Caco-2 (cell line): ENCODE measurements at regions not wholly inside any gene's neighbourhood (a gene's known extent, or its start where the extent isn't known, plus 50 kb on each side); places are given as distances from the start of the nearest gene placed in this dataset.

Experiments used
- BruUV-seq: library from RNA; stranded (reverse); fragments of 400-500 nt; replicated peaks from 2 replicates; lab custom pipeline; 2021; lab: Mats Ljungman, UMichigan
- CTCF ChIA-PET: fragments of 300-600 bp; sonication (Branson Sonifier 250); formaldehyde crosslinking; loops from one replicate; lab custom pipeline; 2022; ENCODE audit warnings: antibody characterized with exemption; lab: Charles Lee
- POLR2A ChIA-PET: fragments of 300-600 bp; sonication (Branson Sonifier 250); formaldehyde crosslinking; loops from one replicate; lab custom pipeline; 2022; ENCODE audit warnings: antibody characterized with exemption; lab: Charles Lee
- DNase-seq, 2 experiments: peaks; one replicate each; pipeline versions ENCODE4 v3.0.0 to v3.0.0-alpha.2; 2020 to 2022
- H3K27me3 ChIP-seq: replicated peaks from 2 replicates; pipeline ENCODE4 v1.6.0; 2011; ENCODE audit warnings: low read length; ENCODE audit not compliant: control insufficient read depth, insufficient read depth
- H3K36me3 ChIP-seq: 2 replicates; pipeline ENCODE4 v1.5.1; 2011; ENCODE audit warnings: low read length; ENCODE audit not compliant: control insufficient read depth, insufficient read depth
- H3K4me1 ChIP-seq: fragments of 250-450 bp; sonication (Bioruptor Pico); 2 replicates; pipeline ENCODE4 v1.5.1; 2020; ENCODE audit warnings: mild to moderate bottlenecking
- H3K4me3 ChIP-seq: 2 replicates; pipeline ENCODE4 v1.5.1; 2011; ENCODE audit warnings: low read depth, mild to moderate bottlenecking, control low read depth, low read length
- H3K9me3 ChIP-seq: fragments of 250-450 bp; sonication (Bioruptor Pico); 2 replicates; pipeline ENCODE4 v1.5.1; 2020; ENCODE audit warnings: mild to moderate bottlenecking, moderate library complexity
- H3K27ac Mint-ChIP-seq: one replicate; pipeline ENCODE4 v1.8.0; 2022; ENCODE audit warnings: mixed read lengths; ENCODE audit not compliant: unreplicated experiment
- H3K27me3 Mint-ChIP-seq: one replicate; pipeline ENCODE4 v1.8.0; 2022; ENCODE audit warnings: mixed read lengths; ENCODE audit not compliant: insufficient read depth, unreplicated experiment
- H3K36me3 Mint-ChIP-seq: one replicate; pipeline ENCODE4 v1.8.0; 2022; ENCODE audit warnings: mild to moderate bottlenecking, mixed read lengths; ENCODE audit not compliant: insufficient read depth, unreplicated experiment
- H3K4me1 Mint-ChIP-seq: one replicate; pipeline ENCODE4 v1.8.0; 2022; ENCODE audit warnings: low read depth, mixed read lengths; ENCODE audit not compliant: unreplicated experiment
- H3K4me3 Mint-ChIP-seq: one replicate; pipeline ENCODE4 v1.8.0; 2022; ENCODE audit warnings: mild to moderate bottlenecking, moderate library complexity, mixed read lengths; ENCODE audit not compliant: unreplicated experiment
- H3K9me3 Mint-ChIP-seq: one replicate; pipeline ENCODE4 v1.8.0; 2022; ENCODE audit warnings: mixed read lengths; ENCODE audit not compliant: unreplicated experiment
- CTCF ChIP-seq, 2 experiments: fragments of 200-600 bp in 1 of 2; IDR thresholded peaks; 1 replicate in 1 of 2; 2 replicates in 1 of 2; pipeline versions ENCODE4 v1.5.1 to v1.8.0; 2011 to 2022; ENCODE audit warnings: antibody characterized with exemption in 1 of 2, control low read depth in 1 of 2, inconsistent platforms in 1 of 2, low read depth in 1 of 2, low read length in 1 of 2, mild to moderate bottlenecking in 1 of 2, moderate library complexity in 1 of 2; ENCODE audit not compliant: insufficient read depth in 1 of 2, severe bottlenecking in 1 of 2, unreplicated experiment in 1 of 2
- intact Hi-C: fragments of 100-400 bp; cut with micrococcal nuclease; formaldehyde crosslinking; loops from one replicate; pipeline ENCODE4 v1.10.0; 2022; ENCODE audit not compliant: unreplicated experiment

GRCh38 chr13:82829040-82829439, 1053.2 kb downstream of the SLITRK1 start:
- no peaks in the 10 kb centered on the region for H3K4me1 ChIP-seq
- no peak overlapping the region for H3K27ac Mint-ChIP-seq
- TF ChIP-seq CTCF (IDR thresholded peaks at IDR 0.05; ENCODE audit: insufficient read depth in 1 of 2, low read depth in 1 of 2, low read length in 1 of 2, severe bottlenecking in 1 of 2, unreplicated experiment in 1 of 2) = no peak
- no peaks in the 10 kb centered on the region for H3K4me1 Mint-ChIP-seq
- H3K36me3 Mint-ChIP-seq = no peaks in the 10 kb centered on the region
- H3K36me3 ChIP-seq = no peaks in the 10 kb centered on the region
- no peak overlapping the region for H3K4me3 Mint-ChIP-seq
- H3K27me3 Mint-ChIP-seq = no peaks in the 10 kb centered on the region
- no peaks in the 10 kb centered on the region for H3K9me3 Mint-ChIP-seq
- no peaks in the 10 kb centered on the region for H3K27me3 ChIP-seq
- POLR2A ChIA-PET = no interaction called here
- H3K4me3 ChIP-seq = no peak overlapping the region
- DNase-seq = no peak
- intact Hi-C loops = no loop called here
- CTCF ChIA-PET = no interaction called here
- BruUV-seq = no TSS peak
- no peaks in the 10 kb centered on the region for H3K9me3 ChIP-seq

GRCh38 chr13:82827724-82828123, 1054.5 kb downstream of the SLITRK1 start:
- CTCF ChIA-PET = no interaction called here
- no peak for DNase-seq
- Histone ChIP-seq H3K27me3 (no peaks in the 10 kb centered on the region), H3K36me3 (no peaks in the 10 kb centered on the region), H3K4me1 (no peaks in the 10 kb centered on the region), H3K9me3 (no peaks in the 10 kb centered on the region), H3K4me3 (no peak overlapping the region)
- H3K27me3 Mint-ChIP-seq = no peaks in the 10 kb centered on the region
- no TSS peak for BruUV-seq
- H3K27ac Mint-ChIP-seq = no peak overlapping the region
- TF ChIP-seq CTCF (IDR thresholded peaks at IDR 0.05; ENCODE audit: insufficient read depth in 1 of 2, low read depth in 1 of 2, low read length in 1 of 2, severe bottlenecking in 1 of 2, unreplicated experiment in 1 of 2) = no peak
- H3K4me1 Mint-ChIP-seq = no peaks in the 10 kb centered on the region
- no peaks in the 10 kb centered on the region for H3K9me3 Mint-ChIP-seq
- no peaks in the 10 kb centered on the region for H3K36me3 Mint-ChIP-seq
- no peak overlapping the region for H3K4me3 Mint-ChIP-seq
- intact Hi-C loops = no loop called here
- POLR2A ChIA-PET = no interaction called here

GRCh38 chr13:82822935-82823334, 1059.3 kb downstream of the SLITRK1 start:
- H3K4me1 ChIP-seq = no peaks in the 10 kb centered on the region
- POLR2A ChIA-PET = no interaction called here
- DNase-seq = no peak
- Mint-ChIP-seq H3K27ac (no peak overlapping the region), H3K4me1 (no peaks in the 10 kb centered on the region), H3K9me3 (no peaks in the 10 kb centered on the region), H3K4me3 (no peak overlapping the region), H3K36me3 (no peaks in the 10 kb centered on the region), H3K27me3 (no peaks in the 10 kb centered on the region)
- BruUV-seq = no TSS peak
- H3K9me3 ChIP-seq = no peaks in the 10 kb centered on the region
- TF ChIP-seq CTCF (IDR thresholded peaks at IDR 0.05; ENCODE audit: insufficient read depth in 1 of 2, low read depth in 1 of 2, low read length in 1 of 2, severe bottlenecking in 1 of 2, unreplicated experiment in 1 of 2) = no peak
- CTCF ChIA-PET = no interaction called here
- H3K27me3 ChIP-seq = no peaks in the 10 kb centered on the region
- intact Hi-C loops = no loop called here
- no peaks in the 10 kb centered on the region for H3K36me3 ChIP-seq
- H3K4me3 ChIP-seq = no peak overlapping the region
